Fibroblast of skin of abdomen (primary cell): ENCODE measurements at regions not wholly inside any gene's neighbourhood (a gene's known extent, or its start where the extent isn't known, plus 50 kb on each side); places are given as distances from the start of the nearest gene placed in this dataset.
"Not testable (repeated sequence)": the region's sequence is repeated elsewhere in the genome, so short reads cannot be mapped to it uniquely, and the experiment has no call there.

Source experiments
- DNase-seq: peaks from one replicate; pipeline ENCODE4 v3.0.0-alpha.2; 2013

DNA sequence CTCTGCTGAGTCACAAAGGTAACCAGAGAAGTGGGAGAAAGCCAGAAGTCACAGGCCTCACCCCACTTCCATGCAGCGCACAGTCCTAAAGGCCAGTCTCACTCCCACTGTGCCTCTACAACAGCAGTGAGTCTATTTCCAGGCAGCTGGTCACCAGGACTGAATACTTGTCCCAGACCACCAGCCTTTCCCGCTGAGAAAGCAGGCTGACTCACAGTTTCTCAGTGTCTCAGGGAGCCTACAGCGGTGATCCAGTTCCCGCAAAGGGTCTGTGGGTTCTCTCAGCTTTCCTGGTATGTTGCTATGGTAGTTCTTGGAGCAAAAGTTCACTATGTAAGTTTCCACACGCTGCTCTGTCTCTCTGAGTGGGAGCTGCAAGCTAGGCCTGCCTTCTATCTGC, 622.5 kb downstream of the RNF144A start:
- DNase-seq: peak; percentile 93

DNA sequence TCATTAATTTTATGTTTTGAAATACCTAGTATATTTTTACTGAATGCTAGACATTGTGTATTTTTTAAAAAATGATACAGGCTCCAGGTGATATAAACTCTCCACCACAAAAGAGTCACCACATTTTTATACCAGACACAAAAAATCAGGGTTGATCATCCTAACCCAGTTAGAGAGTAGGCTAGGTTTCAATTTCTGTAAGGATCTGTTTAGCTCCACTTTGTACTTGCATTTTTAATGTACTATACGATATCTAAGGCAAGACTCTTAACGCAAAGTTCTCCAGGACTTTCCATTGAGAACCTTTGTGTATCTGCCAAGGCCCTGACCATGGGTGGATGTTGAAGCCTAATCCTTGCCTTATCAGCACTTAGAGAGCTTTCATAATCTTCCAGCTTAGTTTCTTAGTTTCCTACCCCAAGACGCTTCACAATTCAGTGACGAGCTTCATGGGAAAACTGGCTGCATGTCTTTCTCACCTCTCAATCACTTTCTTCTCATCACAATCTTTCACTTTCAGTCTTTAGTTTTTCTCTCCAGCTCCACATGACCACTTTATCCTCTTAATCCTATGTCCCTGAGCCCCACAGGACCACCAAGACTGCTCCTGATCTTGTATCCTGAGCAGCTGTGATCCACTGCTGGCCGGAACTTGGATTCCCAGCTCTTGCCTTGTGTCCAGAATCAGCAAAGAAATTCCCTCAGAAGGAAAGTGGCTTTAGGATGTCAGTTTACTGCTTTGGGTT, 635.8 kb downstream of the RNF144A start:
- no peak for DNase-seq

DNA sequence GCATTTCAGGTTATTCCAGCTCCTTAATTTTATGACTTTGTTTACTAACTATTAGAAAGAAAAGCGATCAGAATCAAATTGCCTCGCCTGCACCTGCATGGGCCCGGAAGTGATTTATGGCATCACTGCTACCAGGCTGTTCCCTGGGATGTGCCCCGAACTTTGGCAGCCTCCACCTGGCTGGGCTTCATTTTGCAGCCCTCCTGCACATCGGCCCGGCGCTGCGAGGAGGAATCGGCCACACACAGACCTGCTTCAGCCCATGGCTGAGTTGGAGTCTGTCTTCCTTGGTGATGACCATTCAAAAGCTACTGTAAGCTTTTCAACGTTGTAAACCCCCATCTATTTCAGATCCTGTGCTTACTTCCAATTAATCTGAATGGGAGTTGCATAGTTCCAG, 638.0 kb downstream of the RNF144A start:
- DNase-seq: no peak

DNA sequence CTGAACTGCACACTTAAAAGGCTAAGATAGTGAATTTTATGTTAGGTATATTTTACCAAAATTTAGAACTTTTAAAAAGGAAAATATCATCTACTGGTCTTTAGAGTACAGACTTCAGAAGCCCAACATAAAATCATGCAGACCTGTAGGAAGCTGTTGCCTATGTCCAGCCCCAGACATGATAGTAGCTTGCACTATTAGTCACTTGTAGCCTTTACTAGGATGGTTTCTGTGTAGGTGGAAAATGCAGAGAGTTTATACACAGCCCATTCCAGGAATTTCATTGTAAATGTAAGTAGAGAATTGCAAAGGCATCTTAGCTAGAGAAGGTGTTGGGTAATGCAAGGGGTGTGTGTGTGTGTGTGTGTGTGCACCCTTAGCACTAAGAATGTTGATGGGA, 640.2 kb downstream of the RNF144A start:
- peak; percentile 28 for DNase-seq

DNA sequence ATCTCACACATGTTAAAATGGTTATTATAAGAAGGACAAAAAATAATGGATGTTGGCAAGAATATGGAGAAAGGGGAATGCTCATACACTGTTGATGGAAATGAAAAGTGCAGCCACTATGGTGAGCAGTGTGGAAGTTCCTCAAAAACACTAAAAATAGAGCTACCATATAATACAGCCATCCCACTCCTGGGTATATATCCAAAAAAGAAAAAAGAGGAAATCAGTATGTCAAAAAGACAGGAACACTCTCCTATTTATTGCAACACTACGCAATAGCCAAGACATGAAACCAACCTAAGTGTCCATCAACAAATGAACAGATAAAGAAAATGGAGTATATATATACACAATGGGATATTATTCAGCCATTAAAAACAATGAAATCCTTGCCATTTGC, 642.6 kb downstream of the RNF144A start:
- DNase-seq: no peak

DNA sequence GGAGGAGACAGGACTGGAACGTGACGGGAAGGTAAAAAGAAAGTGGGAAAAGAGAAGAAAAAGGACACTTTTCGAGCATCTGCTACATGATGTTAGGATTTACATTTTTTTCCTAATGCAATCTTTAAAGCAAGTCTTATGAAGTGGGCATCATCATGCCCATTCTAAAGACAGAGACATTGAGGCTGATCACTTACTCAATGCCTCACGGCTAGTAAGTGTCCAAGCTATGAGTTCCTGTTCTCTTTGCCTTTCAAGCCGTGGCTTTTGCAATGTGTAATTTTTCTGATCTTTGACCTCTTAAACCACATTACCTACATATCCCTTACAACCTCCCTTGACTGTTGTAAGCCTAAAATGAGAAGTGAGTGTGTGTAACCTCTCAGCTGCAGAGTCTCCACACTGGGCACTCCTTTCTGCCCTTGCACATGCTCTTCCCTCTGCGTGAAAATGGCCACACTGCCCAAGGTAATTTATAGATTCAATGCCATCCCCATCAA, 649.2 kb downstream of the RNF144A start:
- DNase-seq: no peak

DNA sequence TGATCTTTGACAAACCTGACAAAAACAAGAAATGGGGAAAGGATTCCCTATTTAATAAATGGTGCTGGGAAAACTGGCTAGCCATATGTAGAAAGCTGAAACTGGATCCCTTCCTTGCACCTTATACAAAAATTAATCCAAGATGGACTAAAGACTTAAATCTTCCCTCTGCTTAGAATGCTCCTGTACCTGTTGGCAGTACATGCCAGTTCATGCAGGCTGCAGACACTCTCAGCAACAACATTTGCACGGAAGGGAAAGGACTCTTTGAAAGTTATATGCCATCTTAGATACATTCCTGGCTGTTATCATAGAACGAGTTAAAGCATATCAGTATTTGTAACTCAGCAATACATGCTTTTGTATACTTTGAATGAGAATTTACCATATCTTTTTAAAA, 649.9 kb downstream of the RNF144A start:
- not testable (repeated sequence) for DNase-seq

DNA sequence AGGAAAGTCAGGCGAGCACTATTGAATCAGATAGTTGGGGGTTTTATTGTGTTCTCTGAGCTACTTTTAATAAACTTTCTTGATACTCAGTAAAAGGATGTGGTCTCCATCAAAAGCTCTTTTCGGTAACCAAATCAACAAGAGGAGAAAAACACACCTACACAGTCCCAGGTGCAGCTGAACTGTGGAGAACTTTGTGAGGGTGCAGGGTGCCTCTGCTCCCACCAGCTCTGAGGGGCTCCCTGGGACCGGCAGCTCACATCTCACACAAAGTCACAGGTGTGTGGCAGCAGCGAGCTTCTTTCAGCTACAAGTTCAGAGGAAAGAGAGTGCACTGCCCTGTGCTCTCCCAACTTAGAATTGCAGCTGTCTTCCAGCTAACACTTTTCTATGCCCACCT, 650.4 kb downstream of the RNF144A start:
- DNase-seq: no peak

DNA sequence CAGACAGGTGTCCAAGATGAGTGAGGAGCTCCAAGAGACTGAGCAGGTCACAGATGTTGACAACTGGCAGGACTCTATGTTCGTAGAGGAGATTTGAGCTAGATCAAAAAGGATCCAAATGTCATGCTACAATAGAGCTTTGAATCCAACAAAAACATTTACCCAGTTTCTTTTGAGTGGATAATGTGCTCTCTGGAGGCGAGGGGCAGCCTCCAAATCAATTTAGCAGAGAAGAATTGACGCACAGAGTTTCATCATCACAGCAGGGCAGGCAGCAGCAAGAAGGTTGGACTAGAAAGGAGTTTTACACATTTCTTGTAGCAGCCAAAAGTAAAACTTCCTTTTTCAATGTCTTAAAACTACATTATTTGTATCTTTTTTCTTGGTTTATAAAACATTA, 653.0 kb downstream of the RNF144A start:
- DNase-seq: no peak

DNA sequence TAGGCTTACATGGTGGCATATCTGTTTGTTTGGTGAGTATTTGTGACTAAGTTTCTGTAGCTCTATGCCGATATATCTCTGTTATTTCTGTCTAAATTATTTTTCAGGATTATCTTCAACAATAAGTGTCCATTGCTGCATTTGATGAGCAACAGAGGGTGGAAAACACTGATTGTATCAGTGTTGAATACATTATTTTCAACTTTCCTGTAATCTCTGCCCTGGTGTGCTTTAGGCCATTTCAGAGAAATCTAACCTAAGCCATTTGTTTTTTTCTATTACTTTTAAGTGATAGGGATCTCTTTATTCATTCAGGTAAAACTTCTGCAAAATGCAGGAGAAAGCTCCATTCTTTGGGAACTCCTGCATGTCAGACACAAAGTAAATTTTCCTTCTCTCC, 654.5 kb downstream of the RNF144A start:
- no peak for DNase-seq

DNA sequence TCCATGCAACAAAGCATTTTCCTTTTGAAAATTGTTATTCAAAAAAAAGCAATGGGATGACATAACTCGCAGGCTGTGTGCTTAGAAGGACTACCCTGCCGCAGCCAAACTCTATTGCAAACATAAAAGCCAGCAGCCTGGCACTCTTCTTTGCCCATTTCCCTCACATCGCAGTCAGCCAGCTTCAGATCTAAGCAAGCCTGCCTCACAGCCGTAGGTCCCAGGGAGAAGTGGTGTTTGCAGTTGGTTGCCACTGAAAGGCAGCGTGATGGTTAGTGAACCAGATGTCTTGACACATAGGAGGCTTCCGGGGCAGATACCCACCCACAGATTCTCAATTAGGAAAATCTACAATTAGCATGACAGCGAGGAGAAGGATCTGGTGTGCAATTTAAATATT, 655.2 kb downstream of the RNF144A start:
- DNase-seq: no peak

DNA sequence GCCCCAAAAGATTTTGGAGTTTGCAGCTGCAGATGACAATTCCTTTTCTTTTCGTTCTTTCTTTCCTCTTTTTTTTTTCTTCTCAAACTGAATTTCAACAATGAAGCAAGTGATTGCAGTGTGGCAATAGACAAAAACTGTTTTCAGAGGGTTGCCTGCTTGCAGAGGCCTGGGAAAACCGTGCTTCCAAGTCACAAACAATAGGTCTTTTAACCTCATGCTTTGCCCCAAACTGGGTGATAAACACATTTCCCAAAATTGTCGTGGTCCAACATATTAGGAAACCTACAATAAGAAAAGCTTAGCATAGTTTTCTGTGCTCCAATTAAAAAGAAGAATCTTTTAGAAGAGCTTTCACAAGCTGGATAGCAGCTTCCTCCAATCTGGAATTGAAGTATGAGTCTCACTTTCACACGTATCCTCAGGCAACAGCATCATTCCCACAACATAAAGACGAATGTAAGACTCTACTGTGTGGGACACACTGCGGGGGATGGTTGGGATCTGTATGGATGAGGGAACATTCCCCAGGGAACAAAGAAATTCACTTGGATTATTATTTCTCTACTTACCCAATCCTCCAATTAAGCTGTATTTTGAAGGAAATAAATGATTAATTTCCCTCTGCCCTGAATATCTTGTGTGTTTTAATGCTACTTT, 656.1 kb downstream of the RNF144A start:
- DNase-seq: no peak

DNA sequence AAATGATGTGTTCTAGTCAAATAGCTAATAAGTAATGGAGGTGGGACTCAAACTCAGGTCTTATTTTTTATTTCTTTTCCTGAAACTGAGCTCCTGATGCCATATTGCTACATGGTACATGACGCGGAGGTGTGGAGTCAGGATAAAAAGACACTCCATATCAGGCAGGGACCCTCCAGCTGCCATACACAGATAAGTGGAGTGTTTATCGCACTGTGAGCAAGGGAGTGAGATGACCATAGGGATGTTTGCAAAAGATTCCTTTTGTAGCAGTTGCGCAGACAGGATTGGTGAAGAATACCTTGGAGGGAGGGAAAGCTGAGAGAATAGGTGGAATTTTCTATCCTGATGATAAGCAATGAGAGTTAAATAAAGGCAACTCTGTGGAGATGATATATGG, 657.2 kb downstream of the RNF144A start:
- DNase-seq: no peak

DNA sequence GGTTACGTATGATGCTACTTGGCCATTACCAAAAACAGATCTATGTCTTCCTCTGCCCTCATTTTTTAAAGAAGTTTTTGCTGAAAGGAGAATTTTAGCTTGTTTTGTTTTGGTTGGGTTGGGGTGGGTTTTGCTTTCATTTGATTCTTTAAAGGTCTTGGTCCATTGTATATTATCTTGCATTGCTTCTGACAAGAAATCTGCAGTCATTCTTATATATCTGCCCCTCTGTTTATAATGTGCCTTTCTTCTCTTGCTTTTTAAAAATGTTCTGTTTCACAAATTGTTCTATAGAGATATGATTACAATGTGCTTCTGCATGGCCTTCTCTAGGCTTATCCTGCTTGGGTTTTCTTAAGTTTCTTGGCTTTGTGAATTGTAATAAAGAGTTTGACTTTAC, 660.6 kb downstream of the RNF144A start:
- DNase-seq: no peak

DNA sequence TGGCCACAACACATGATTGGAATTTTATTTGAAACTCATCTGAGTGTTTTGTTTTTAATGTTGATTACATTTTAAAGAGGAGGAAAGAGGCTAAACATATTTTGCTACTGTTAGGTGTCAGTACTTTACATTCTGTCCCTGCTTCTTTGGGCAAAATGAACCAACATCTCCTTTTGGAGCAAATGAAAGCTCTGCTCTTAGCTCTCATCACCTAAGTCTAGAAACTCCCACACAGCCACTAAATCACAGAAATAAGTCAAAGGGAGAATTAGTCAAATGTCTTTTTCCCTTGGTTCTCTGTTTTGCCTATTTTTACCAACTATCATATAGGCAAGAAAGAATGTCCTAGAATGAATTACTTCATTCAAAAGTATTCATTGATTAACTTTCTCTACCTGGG, 666.8 kb downstream of the RNF144A start:
- no peak for DNase-seq

DNA sequence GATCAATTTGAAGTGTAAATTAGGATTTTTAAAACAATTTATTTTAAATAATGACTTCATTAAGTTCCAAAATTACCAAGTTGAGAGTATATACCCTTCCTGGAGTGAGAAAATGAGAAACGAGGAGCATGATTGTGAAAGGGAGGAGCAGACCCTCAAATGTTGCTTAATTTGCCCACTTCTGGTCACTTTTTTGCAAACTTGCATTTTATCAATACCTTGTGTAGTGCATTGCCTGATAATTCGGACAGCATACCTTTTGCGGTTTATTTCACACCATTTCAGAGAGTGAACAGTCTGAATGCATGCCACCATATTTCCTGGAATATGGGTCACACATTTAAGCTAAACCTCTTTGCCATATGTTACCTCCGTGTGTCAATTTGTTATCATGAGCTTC, 669.7 kb downstream of the RNF144A start:
- DNase-seq: no peak

DNA sequence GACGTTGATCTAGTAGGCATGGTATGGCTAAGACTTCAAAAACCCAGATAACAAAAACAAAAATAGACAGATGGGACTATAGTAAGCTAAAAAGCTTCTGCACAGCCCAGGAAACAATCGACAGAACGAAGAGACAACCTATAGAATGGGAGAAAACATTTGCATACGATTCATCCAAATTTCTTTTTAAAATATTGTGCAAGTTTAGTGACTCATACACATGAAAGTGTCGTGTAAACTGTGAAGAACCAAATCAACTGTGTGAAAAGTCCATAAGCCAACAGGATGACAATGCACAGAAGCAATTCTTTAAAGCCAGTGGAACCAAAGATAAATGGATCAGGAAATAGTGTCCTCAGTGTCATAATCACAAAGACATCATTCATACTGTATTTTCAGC, 671.1 kb downstream of the RNF144A start:
- peak; percentile 24 for DNase-seq

DNA sequence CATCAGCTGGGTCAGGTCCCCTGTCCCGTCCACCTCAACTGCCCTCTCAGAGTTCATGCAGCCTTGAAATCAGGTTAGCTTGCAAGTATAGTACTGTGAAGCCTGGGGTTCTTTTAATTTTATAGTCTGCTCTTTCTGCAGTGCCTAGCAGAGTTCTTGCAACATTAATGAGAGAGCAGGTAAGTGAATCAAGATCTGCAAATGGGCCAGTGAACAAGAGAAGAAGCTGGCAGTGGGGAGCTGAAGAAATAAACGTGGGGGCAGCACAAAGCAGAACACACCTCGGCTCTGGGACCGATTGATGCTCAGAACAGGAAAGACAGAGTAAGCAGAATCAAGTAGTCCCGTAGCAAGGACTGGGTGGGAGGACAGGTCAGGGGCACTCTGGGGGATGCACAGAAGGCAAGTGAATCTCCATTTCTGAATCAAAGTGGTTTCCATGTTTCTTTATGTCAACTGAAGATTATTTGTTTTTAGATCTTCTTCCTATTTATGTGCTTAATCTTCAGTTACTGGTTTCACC, 675.5 kb downstream of the RNF144A start:
- DNase-seq: no peak

DNA sequence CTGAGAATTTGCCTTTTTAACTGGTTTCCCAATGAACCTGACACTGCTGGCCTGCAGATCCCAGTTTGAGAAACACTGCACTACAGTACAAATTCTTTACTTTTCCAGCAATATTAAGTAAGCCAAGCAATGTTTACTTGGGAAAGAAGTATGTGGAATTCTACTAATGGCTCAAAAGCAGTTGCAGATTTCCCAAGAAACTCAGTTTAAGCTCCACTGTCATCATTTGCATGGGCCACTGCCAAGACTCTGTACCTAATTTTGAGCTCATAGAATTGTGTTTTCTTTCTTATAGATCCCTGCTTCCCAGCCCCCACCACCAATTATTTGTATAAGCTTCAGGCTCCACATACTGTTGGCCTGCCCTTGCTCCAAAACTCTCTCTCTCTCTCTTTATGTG, 676.1 kb downstream of the RNF144A start:
- DNase-seq: peak; percentile 29

DNA sequence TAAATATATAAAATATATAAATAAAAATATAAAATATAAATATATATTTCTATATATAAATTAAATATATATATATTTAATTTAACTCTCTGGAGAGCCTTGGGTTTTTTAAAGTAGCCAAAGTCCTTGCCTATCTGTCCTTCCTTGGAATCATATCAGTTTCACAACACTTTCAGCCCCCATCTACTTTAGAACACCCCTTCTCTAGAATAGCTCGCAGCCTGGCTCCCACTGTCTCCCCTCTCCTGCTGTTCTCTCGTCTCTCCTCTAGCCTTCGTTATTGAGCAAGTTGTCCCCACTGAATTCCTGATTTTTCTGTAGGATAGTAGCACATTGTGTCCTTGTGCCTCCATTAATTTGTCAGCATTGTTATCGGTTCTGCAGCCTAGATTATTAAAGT, 677.0 kb downstream of the RNF144A start:
- no peak for DNase-seq

DNA sequence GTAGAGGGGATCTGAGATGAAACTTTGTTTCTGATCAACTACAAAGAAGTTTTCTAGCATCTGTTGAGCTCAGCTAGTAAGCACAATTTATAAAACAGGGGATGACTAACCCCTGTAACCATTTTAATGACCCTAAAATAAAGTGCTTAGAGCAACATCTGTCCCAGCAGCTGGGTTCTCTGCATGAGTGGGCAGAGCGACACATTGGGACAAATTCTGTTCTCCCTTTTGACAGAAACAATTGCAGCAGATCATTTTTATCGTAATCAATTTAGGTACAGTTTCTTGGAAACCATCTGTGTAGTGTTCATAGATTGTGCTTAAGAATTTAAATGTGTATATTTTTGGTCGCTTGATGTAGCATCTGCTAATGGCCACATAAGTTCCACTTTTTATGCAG, 678.0 kb downstream of the RNF144A start:
- DNase-seq: no peak

DNA sequence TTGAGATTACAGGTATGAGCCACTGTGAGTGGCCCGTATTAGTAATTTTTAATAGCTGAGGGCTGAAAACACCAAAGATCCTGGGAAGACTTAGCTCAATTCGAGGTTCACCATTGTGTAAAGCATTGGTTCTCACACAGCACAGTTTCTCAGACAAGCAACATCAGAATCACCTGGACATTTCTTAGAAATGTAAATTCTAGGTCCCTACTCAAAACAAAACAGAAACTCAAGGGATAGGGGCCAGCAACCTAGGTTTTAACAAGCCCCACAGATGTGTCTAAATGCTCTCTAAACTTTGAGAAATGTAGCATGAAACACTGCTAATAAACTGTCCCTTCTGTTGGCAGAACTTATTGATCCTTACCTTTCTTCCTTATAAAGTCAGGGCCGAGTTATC, 681.2 kb downstream of the RNF144A start:
- DNase-seq: no peak

DNA sequence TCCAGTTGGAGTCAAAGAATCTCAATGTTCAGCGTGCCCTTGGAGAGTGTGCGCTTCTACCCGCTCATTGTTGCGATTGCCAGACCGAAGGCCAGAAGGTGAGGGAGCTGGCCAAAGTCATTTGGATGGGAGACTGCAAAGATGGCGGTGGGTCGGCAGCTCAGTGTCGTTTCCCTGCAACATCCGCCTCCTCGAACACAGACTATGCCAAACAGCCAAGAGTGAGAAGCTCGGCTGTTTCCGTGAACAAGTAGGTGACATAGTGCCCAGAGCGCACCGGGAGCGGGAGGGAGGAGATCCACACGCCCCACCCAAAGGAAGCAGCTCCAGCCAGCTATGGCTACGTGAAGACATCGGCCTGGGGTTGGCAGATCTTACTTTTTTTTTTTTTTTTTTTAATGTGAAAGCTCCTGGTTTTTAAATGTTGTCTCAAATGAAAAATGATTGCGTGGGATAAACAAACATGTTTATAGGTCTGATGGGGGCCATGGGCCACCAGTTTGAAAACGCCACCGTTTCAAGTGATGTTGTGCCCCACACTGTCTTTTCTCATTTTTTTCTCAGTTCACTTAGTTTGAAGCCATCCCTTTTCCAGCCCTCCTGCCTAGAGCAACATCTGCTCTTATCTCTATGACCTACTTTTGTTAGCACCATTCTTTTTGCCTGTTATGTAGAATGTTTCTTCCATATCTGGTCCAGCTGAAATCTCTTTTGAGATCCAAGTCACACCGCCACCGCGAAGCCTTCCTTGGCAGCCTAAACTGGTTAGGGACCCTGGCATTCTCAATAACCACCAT, 682.4 kb downstream of the RNF144A start:
- DNase-seq: no peak
